HG02973 (cell line): ENCODE measurements at regions not wholly inside any gene's neighbourhood (a gene's known extent, or its start where the extent isn't known, plus 50 kb on each side); places are given as distances from the start of the nearest gene placed in this dataset.
"Not testable (repeated sequence)": the region's sequence is repeated elsewhere in the genome, so short reads cannot be mapped to it uniquely, and the experiment has no call there.

Source experiments
- ATAC-seq: cut with Tn5 transposase; IDR thresholded peaks from one replicate; pipeline ENCODE4 v1.9.1; 2021; ENCODE audit warnings: moderate library complexity; ENCODE audit not compliant: unreplicated experiment

DNA sequence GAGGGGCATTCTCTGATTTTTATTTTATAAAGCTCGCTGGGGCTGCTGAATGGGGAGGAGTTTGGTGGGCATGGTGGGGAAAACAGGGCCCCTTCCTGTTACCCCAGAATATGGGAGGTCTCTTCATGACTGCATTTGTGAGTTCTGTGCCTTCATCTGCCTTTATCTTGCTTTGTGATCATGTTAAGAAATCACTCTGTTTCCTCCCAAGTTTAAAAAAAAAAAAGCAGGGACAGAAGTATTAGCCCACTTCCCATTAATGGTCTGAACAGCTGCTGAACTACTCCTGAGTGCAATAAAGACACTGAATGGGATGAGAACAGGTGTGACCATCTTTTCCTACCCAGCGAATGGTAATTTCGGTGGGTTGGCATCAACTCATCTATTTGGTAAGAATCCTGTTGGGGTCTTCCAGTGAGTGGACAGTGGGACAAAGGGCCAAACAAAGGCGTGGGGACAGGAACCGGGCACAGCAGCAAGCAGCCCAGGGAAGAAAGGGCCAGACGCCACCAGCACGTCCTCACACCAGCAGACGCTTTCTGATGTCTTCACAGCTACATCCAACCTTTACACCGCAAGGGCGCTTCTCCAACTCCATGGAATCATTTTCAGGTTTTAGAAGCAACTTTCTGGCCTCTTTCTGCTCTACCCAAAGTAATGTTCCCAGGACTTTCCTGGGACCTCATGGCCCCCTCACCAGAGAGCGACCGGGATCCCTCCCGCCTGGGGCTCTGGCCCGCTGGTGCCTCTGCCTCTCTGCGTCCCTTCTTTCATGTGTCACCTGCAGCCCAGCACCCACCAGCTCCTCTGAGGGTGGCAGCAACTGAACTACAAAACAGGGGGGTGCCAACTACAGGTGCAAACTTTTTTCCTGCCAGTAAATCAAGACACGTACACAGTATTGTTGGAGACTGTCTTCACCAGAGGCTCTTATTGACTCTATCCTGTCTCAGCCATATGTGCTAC, 160.2 kb downstream of the ADSS2 start:
- no peak for ATAC-seq

DNA sequence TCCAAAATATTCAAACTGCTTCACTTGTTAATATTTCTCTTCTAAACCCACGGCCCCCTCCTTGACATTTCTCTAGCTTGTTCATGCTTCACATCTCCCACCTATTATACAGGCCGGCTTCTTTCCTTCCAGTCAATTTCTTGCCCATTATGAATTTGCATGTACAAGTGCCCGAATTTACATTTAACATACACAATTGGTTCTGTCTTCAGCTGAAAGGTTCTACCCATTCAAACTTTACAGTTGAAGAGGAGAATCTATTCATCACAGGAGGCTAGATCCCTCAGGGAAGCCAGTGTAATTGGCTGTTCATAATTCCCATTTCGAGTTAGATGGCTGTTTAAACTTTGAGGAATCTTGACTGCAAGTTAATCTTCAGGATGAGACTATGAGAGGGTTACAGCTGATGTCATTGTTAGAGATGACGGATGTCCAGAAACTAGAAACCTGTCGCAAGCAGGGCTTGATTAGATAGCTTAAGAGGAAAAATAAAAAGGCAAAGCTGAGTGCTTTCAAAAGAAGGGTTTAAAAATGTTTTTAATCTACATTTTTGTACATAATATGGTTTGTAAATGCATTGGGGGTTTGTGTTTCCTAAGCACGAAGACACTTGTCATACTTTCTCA, 157.0 kb downstream of the ADSS2 start:
- no peak for ATAC-seq

DNA sequence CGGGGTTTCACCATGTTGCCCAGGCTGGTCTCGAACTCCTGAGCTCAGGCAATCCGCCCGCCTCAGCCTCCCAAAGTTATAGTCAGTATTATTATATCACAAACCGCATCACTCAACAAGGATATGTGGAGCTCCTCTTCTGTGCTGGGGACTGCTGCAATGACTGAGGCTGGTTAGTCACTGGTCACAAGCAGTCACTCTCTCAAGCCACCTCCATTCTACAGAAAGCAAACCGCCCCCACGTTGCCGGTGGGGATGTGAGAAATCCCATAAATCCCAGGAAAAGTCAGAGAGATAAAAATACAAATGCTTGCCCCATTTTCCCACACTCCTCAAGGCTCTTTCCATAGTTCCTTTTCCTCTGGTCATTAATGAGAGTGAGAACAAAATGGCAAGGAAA, 155.7 kb downstream of the ADSS2 start:
- no peak for ATAC-seq

DNA sequence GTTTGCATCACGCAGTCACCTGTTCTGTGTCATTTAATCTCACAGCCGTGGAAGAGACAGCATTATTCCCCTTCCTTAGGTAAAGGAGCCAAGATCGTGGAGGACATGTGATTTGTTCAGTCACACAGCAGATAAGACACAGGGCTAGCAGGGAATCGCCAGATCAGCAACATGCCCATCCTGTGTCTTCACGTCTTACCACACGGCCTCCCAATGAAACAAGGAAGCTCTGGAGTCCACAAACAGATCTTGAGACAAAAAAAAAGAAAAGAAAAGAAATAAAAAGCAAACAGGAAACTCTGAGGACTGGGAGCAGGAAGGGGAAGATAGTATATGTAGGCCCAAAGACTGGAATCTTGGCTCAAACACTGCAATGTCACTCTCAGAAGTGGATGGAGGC, 155.3 kb downstream of the ADSS2 start:
- no peak for ATAC-seq

DNA sequence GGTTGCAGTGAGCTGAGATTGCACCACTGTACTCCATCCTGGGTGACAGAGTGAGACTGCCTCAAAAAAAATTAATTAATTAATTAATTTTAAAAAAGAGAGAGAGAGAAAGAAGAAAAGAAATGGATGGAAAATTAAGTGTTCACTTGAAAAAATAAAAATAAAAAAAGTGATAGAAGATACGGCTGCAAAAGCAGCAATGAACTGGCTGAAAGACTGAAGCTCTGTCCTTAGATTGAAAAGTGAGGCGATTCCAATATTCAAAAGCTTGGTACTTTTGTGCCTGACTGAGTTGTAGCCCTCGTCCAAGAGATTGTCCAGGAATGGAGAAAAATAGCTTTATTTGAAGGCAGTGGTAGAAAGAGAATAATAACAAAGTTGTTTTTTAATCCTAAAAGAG, 154.6 kb downstream of the ADSS2 start:
- no peak for ATAC-seq

DNA sequence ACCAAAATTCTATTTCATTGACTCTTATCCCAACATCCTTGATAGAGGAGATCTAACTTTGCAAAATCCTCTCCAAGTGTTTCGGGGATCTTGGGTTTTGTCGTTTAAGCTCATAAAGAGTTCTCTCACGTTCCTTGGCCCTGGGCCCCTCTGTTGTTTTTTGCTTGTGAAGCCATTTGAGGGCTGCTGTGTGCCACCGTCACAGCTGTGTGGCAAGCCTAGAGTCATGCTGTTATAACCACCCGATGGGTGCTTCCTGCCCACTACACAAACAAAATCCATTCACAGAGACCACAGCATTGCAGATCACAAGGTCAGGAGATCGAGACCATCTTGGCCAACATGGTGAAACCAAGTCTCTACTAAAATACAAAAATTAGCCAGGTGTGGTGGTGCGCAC, 154.1 kb downstream of the ADSS2 start:
- no peak for ATAC-seq

DNA sequence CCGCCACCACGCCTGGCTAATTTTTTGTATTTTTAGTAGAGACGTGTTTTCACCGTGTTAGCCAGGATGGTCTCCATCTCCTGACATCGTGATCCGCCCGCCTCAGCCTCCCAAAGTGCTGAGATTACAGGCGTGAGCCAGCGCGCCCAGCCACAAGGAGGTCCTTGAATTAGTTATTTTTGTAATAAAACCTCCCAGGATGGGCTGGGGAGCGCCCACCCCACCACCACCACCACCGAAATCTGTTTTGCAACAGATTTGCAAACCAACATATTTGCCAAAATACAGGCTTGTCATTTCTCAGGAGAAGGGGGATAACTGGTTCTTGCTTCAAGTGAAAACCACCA, 151.7 kb downstream of the ADSS2 start:
- ATAC-seq = not testable (repeated sequence)

DNA sequence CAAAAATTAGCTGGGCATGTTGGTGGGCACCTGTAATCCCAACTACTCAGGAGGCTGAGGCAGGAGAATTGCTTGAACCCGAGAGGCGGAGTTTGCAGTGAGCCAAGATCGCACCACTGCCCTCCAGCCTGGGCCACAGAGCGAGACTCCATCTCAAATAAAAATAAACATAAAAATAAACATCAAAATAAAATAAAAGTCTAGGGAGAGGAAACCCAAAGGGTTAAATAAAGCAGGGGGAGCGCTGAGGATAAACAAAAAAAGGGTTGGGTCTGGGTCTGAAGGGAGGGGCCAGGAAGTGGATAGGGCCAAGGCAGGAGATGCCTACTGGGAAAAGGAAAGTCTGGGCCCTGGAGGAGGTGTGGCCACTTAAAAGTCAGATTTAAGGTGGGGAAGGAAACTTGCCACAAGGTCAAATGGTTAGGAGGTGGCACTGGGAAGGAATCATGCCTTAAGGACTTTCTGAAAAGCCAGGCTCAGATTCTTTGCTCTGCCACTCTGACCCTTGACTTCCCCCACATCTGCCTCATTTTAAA, 150.0 kb downstream of the ADSS2 start:
- no peak for ATAC-seq

DNA sequence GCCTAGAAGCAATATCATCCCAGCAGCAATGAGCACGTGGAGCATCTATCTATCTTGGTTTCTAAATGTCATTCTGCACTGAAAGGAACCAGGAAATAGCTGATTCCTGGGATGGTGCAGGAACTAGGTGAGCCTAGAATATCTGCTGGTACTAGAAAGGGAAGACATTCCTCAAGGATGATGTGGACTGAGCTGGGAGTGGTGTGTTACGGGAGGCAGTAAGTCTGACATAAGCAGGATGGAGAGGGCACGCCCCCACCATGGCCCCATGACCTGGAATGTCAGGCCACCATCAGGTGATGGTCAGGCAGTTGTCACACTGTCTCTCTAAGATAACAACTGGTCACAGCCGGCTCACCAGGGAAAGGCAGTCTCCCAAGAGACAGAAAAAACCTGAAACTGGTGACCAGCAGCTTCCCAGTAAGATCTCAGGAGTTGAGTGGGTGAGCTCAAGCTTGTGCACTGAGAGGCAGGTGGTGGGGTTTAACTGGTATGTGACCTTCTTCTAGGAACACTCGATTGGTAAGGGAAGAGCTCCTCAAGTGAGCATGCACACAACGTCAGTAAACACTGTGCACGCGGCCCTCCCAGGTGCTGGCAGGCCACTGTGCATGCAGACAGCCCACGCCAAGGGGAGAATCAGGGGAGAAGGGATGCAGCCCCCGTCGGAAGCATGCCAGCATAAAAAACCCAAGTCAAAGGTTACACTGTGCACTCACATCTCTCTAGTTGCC, 148.7 kb downstream of the ADSS2 start:
- no peak for ATAC-seq

DNA sequence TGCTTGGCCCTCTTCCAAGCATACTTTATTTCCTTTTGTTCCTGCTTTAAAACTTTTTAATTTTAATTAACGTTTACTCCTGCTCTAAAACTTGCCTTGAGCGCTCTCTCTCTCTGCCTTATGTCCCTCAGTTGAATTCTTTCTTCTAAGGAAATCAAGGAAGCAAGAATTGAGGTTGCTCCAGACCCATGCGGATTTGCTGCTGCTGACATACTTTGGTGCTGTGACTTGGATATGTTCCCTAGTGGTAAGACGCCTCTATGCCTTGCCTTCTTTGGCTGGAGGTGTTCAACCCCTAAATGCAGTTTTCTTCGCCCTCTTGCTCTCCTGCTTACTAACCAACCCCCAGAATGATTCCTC, 148.1 kb downstream of the ADSS2 start:
- ATAC-seq = no peak

DNA sequence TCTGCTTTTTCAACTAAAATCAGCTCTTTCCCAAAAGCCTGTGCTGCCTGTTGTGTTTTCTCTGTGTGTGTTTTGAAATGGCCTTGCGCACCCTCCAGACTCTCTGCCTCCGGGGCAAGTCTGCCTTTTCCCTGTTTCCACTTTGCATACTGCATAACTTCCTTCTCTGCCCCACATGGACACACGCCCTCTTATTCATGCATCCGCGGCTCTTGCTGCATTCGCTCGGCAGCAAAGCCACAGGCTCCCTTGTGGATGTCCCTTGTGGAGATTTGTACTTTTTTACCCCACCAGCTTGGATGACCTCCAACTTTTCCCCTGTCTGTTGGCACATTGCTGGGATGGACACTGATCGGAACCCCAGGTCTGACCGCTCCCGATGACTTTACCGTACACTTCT, 147.6 kb downstream of the ADSS2 start:
- ATAC-seq = no peak

DNA sequence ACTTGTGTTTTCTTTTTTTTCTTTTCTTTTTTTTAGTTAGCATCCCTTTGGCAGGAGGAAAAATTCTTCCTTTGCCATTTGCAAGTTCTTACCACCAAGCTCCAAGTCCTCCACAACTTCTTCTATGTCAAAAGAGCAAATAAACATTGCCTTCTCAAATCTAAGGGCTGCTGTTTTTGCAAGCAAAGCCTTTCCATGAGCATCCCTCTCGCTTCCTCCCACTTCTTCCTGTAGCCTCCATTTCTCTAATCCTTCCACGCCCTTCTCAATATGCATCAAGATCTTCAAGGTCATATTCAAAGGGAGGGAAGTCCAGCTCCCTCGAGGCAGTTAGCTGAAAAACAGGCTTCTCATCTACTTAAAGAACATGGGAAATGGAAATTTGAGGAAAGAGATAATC, 147.1 kb downstream of the ADSS2 start:
- ATAC-seq = no peak

DNA sequence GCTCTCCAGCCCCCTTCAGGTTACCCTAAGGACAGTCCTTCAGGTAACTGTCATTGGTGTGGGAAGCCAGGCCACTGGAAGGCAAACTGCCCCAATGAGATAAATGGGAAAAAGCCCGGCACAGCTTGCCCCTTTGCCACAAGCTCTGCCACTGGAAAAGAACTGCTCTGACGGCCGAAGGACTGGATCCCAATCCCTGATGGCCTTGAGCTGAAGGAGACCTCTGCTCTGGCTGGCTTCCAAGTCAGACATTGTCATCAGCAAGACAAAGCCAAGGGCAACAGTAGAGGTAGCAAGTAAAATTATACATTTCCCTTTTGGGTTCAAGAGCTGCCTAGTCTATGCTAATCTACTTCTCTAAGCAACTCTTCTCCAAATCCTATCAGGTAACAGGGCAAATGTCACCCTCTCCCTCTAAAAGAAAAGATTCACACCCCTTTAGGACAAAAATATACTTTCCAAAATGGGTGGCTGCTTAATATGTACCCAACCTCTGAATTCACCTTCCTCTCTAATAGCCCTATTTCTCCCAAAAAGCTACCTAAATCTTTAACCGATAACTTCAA, 145.8 kb downstream of the ADSS2 start:
- ATAC-seq = no peak

DNA sequence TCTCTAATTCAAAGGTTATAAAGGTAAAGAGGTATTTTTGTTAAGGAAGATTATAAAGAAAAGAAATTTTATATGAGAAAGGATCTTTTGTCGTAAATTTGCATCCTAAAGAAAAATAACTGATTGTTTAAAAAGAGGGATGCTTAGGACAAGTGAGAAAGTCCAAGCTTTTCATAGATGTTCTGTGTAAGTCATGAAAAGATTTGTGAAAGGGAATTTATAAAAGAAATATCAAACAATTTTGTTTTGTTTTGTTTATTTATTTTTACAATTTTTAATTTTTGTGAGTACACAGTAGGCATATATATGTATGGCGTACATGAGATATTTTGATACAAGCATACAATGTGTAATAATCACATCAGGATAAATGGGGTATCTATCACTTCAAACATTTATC, 145.2 kb downstream of the ADSS2 start:
- no peak for ATAC-seq

DNA sequence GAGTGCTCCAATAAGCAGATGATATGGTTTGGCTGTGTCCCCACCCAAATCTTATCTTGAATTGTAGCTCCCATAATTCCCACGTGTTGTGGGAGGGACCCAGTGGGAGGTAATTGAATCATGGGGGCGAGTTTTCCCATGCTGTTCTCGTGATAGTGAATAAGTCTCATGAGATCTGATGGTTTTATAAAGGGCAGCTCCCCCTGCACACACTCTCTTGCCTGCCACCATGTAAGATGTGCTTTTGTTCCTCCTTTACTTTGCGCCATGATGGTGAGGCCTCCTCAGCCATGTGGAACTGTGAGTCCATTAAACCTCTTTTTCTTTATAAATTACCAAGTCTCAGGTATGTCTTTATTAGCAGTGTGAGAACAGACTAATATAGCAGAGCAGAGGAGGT, 142.5 kb downstream of the ADSS2 start:
- ATAC-seq = not testable (repeated sequence)

DNA sequence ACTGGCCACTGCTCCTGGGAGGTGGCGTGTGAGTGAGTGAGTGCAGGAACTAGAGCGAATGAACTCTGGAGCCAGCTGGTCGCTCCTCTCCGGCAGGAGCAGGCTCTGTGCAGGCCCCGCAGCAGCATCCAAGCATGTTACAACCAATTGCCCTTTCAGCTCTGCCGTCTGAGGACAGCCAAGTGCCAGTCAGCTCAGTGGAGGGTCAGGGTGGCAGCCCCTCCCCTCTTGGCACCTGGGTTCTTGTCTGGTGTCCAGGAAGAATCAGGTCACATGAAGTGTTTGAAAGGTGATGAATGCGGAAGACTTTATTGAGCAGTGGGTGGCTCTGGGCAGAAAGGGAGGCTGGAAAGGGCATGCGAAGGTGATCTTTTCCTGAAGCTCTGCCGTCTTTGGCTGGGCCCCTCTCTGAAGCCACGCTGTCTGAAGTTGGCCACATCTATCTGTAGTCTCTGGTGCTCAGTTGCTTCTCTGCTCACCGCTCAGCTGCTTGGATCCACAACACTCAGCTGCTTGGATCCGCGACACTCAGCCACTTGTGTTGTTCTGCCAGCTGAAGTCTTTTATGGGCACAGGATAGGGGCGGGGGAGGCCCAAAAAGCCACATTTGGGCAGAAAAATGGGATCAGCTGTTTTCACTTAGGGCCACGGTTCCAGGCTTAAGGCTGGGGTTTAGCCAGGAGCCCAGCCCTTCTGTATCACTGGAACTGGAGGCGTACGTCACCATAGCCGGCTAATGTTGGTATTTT, 139.8 kb downstream of the ADSS2 start:
- ATAC-seq = no peak

DNA sequence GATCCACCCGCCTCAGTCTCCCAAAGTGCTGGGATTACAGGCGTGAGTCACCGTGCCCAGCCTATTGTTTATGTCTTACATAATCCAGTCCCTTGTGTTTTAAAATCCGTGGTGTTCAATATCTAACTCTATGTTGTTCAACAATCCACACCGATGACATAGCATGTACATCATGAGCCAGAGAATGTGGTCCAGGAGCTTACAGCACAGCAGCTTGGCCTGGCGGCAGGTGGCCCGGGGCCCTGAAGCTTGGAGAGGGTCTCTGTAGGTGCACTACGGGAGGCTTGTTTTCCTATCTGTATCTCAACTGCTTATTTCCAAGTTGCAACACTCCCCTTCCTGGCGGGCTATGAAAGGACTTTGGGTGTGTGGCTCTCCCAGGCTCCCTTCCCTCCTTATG, 138.4 kb downstream of the ADSS2 start:
- ATAC-seq = no peak

DNA sequence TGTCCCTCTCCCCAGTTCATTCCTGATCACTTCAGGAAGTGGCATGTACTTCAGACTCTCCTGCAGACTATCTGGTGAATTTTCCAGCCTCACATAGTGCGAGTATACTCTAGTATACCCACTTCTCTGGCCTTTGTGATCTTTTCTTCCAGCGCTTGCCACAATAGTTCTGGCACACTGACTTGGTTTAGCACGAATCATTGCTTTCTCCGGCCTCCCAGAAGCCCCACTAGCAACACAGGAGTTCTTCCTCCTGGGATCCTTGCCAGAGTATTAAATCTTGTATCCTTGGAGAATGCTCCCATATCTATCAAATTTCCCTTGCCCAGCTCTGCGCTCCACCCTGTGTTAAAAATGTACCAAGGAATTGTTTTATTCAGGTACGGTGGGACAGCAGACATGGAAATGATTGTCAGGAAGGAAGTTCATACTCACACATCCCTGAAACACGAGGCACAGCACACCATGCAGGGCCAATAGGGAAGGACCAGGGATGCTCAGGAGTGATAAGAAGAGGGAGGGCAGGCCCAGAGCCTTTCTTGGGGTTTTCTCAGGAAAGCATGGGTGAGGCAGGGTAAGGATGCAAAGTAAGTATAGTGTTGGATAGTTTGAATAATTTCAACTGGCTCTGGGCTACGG, 136.7 kb downstream of the ADSS2 start:
- no peak for ATAC-seq

DNA sequence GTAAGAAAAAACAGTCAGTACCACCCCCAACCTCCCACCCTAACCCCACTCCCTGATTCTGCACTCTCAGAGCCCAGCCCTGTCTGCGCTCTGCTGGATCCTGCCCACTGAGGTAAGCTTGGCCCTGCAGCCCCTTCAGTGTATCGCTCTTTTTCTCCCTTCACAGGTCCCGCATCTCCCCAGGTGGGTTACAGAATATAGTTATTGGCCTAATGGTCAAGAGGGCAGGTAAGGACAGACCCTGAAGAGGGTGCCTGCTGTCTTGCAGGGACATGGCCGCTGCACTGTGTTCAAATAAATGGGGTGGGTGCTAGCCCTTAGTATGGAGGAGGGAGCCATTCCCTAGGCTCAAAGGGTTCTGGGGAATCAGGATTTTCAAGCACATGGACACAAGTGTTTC, 135.7 kb downstream of the ADSS2 start:
- no peak for ATAC-seq

DNA sequence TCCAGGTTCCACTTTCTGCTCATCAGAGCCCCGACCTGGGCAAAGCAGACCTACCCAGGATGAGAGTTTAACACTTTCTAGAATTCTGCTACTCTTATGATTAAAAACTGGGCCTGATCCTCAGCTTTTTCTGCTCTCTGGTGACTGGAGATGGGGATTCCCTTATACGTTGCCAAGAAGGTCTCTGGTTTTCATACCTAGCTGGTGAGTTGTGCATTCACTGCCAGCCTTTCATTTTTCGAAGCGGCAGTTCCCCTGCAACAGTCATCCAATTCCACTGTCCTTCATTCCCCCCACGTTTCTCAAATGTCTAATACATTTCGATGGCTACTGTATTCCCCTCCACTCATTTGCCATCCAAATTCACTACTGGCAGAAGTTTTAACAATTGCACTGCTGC, 135.3 kb downstream of the ADSS2 start:
- no peak for ATAC-seq
